WTC11 (cell line): ENCODE measurements at regions not wholly inside any gene's neighbourhood (a gene's known extent, or its start where the extent isn't known, plus 50 kb on each side); places are given as distances from the start of the nearest gene placed in this dataset.

Experiments
- CREB1 ChIP-seq: sonication (generic); formaldehyde crosslinking; IDR thresholded peaks from 2 replicates; pipeline ENCODE4 v1.8.0; 2023; ENCODE audit warnings: mild to moderate bottlenecking, missing genetic modification reagents
- NR1H2 ChIP-seq: sonication (generic); formaldehyde crosslinking; IDR thresholded peaks from 2 replicates; pipeline ENCODE4 v1.9.0; 2021; ENCODE audit warnings: mild to moderate bottlenecking, moderate library complexity, missing genetic modification reagents
- TF ChIP-seq, protein P1 (sequence below): sonication (generic); formaldehyde crosslinking; IDR thresholded peaks from 2 replicates; pipeline ENCODE4 v1.8.1; 2023; ENCODE audit warnings: mild to moderate bottlenecking, missing genetic modification reagents, moderate library complexity
- TF ChIP-seq, protein P2 (sequence below): sonication (generic); formaldehyde crosslinking; IDR thresholded peaks from 2 replicates; pipeline ENCODE4 v1.8.1; 2023; ENCODE audit warnings: mild to moderate bottlenecking, missing genetic modification reagents, borderline replicate concordance
- TF ChIP-seq, protein P3 (sequence below): sonication (generic); formaldehyde crosslinking; IDR thresholded peaks from 2 replicates; pipeline ENCODE4 v1.8.1; 2022; ENCODE audit warnings: low read depth, missing genetic modification reagents, borderline replicate concordance
- TF ChIP-seq, protein P4 (sequence below): sonication (generic); formaldehyde crosslinking; IDR thresholded peaks from 2 replicates; pipeline ENCODE4 v1.8.0; 2022; ENCODE audit warnings: mild to moderate bottlenecking, missing genetic modification reagents

DNA sequence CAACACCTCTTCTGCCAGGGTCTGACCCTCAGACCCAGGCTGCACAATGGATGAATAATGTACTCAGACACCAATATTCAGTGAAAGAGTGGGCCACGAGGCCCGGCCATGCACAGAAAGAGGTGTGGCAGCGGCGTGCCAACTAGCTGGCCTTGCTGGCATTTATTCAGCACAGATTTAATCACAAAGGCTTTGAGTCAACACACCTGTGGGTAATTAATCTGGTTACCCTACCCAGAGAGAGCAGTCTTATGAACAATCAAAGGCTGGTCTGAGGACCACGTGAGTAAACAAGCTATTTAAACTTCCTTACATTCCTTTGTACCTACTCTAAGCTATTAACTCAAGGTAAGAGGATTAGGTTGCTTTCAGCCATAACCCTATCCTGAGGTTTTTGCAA, 324.8 kb downstream of the C12orf50 start:
- TF ChIP-seq, protein P1, sequence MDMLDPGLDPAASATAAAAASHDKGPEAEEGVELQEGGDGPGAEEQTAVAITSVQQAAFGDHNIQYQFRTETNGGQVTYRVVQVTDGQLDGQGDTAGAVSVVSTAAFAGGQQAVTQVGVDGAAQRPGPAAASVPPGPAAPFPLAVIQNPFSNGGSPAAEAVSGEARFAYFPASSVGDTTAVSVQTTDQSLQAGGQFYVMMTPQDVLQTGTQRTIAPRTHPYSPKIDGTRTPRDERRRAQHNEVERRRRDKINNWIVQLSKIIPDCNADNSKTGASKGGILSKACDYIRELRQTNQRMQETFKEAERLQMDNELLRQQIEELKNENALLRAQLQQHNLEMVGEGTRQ: no peak
- TF ChIP-seq NR1H2 (CRISPR knock-in tag): no peak
- TF ChIP-seq, protein P2, sequence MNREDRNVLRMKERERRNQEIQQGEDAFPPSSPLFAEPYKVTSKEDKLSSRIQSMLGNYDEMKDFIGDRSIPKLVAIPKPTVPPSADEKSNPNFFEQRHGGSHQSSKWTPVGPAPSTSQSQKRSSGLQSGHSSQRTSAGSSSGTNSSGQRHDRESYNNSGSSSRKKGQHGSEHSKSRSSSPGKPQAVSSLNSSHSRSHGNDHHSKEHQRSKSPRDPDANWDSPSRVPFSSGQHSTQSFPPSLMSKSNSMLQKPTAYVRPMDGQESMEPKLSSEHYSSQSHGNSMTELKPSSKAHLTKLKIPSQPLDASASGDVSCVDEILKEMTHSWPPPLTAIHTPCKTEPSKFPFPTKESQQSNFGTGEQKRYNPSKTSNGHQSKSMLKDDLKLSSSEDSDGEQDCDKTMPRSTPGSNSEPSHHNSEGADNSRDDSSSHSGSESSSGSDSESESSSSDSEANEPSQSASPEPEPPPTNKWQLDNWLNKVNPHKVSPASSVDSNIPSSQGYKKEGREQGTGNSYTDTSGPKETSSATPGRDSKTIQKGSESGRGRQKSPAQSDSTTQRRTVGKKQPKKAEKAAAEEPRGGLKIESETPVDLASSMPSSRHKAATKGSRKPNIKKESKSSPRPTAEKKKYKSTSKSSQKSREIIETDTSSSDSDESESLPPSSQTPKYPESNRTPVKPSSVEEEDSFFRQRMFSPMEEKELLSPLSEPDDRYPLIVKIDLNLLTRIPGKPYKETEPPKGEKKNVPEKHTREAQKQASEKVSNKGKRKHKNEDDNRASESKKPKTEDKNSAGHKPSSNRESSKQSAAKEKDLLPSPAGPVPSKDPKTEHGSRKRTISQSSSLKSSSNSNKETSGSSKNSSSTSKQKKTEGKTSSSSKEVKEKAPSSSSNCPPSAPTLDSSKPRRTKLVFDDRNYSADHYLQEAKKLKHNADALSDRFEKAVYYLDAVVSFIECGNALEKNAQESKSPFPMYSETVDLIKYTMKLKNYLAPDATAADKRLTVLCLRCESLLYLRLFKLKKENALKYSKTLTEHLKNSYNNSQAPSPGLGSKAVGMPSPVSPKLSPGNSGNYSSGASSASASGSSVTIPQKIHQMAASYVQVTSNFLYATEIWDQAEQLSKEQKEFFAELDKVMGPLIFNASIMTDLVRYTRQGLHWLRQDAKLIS (CRISPR knock-in tag): no peak
- TF ChIP-seq, protein P3, sequence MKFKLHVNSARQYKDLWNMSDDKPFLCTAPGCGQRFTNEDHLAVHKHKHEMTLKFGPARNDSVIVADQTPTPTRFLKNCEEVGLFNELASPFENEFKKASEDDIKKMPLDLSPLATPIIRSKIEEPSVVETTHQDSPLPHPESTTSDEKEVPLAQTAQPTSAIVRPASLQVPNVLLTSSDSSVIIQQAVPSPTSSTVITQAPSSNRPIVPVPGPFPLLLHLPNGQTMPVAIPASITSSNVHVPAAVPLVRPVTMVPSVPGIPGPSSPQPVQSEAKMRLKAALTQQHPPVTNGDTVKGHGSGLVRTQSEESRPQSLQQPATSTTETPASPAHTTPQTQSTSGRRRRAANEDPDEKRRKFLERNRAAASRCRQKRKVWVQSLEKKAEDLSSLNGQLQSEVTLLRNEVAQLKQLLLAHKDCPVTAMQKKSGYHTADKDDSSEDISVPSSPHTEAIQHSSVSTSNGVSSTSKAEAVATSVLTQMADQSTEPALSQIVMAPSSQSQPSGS: no peak
- TF ChIP-seq CREB1 (CRISPR knock-in tag): no peak
- TF ChIP-seq, protein P4, sequence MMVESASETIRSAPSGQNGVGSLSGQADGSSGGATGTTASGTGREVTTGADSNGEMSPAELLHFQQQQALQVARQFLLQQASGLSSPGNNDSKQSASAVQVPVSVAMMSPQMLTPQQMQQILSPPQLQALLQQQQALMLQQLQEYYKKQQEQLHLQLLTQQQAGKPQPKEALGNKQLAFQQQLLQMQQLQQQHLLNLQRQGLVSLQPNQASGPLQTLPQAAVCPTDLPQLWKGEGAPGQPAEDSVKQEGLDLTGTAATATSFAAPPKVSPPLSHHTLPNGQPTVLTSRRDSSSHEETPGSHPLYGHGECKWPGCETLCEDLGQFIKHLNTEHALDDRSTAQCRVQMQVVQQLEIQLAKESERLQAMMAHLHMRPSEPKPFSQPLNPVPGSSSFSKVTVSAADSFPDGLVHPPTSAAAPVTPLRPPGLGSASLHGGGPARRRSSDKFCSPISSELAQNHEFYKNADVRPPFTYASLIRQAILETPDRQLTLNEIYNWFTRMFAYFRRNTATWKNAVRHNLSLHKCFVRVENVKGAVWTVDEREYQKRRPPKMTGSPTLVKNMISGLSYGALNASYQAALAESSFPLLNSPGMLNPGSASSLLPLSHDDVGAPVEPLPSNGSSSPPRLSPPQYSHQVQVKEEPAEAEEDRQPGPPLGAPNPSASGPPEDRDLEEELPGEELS (CRISPR knock-in tag): no peak
